ENCODE measurements at regions not wholly inside any gene's neighbourhood (a gene's known extent, or its start where the extent isn't known, plus 50 kb on each side); places are given as distances from the start of the nearest gene placed in this dataset.
"Not testable (repeated sequence)": the region's sequence is repeated elsewhere in the genome, so short reads cannot be mapped to it uniquely, and the experiment has no call there.

- not testable (repeated sequence) for DNase-seq (ENCODE audit: low spot score)
Measured at GRCh38 chr16:29234536-29235275, 171.8 kb downstream of the NPIPB11 start.

DNA sequence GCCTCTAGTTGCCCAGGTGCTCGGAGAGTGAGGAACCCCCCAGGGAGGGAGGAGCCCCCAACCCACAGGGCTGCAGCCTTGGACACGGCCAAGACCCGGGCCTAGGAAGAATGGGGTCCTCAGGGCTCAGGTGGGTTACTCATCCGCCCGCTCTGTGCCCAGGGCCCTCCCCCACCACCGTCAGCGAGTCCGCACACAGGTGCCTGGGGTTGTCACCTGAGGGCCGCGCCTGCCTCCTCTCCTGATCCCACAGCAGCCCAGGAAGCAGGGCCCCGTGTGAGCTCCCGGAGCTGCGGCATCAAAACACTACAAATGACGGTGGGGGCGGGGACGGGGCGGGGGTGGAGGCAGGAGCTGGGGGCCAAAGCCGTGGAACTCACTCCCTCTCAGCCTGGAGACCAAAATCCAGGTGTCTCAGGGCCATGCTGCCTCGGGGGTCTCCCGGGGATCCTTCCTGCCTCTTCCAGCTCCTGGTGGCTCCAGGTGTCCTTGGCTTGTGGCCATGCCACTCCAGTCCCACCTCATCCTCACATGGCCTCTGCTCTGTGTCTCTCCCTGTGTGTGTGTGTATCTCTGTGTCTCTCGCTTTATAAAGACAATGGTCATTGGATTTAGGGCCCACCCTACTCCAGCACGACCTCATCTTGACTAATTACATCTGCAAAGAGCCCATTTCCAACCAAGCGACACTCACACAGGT is 172.7 kb downstream of the NPIPB11 start:
- DNase-seq (ENCODE audit: low spot score): not testable (repeated sequence)

GRCh38 chr16:29232811-29233704 is 173.5 kb downstream of the NPIPB11 start:
- no peak for DNase-seq (ENCODE audit: low spot score)

GRCh38 chr16:29232160-29232705 is 174.3 kb downstream of the NPIPB11 start:
- not testable (repeated sequence) for DNase-seq (ENCODE audit: low spot score)

DNA sequence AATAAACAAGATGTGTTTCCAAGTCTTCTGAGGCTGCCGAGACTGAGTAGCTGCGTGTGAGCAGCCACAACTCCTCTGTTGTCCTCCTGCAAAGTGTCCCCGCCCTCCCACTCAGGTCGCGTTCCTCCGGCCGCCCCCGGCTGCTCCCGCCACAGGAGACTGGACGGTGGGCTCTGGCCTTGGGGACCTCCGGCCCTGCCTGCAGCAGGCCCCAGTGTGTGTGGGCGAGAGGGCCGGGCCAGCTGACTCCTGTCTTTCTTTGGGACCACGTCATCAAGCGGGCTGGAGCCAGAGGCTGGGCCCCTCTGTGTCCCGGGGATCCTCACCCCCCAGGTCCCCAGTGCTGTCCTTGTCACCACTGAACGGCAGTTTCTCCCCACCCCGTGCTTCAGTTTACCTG is 175.3 kb downstream of the NPIPB11 start:
- no peak for DNase-seq (ENCODE audit: low spot score)

DNA sequence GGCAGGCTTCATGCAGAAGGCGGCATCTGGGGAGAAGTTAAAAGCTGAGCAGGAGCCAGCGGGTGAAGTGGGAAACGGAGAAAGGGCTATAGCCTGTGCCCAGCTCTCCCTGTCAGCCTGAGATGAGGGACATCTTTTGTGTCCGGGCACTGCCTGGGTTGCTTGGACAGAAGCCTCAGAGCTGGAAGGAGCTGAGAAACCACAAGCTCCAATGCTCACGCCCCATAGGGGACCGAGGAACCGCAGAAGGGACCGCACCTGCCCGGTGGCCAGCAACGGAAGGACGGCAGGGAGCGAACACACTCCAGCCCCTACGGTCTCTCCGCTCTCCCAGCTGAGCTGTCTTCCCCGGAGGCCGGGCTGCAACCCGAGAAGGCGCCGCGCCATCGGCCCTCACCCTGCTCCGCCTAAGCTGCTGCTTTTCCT is 175.8 kb downstream of the NPIPB11 start:
- no peak for DNase-seq (ENCODE audit: low spot score)

DNA sequence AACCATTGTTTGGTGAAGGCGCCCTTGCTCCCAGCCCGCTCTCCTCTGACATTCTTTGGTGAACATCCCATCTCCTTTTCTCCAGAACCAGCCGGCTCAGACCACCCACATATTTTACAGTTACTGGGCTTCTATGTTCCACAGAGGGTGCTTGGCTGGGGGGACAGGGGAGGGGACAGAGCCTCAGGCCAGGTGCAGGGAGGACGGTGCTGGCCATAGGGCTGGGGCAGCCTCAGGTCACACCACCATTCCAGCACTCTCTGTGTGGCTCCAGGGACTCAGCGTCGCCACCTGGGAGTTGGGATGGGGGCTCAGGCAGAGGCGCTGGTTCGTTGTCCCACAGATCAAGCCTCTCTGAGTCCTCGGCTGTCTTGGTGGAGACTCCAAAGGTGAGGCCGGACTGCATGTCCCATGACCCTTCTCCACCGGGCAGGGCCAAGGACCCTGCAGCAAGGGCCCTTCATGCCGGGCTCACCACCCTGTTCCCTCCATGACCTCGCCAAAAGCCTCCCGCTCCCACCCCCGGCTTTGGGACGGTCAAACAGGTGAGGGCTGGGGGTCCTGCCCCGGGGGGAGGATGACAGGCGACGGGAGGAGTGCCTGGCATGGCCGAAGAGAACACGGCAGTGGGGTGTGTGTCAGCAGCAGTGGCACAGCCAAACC is 176.4 kb downstream of the NPIPB11 start:
- DNase-seq (ENCODE audit: low spot score): not testable (repeated sequence)

GRCh38 chr16:29229616-29230005 is 176.9 kb downstream of the NPIPB11 start:
- not testable (repeated sequence) for DNase-seq (ENCODE audit: low spot score)

DNA sequence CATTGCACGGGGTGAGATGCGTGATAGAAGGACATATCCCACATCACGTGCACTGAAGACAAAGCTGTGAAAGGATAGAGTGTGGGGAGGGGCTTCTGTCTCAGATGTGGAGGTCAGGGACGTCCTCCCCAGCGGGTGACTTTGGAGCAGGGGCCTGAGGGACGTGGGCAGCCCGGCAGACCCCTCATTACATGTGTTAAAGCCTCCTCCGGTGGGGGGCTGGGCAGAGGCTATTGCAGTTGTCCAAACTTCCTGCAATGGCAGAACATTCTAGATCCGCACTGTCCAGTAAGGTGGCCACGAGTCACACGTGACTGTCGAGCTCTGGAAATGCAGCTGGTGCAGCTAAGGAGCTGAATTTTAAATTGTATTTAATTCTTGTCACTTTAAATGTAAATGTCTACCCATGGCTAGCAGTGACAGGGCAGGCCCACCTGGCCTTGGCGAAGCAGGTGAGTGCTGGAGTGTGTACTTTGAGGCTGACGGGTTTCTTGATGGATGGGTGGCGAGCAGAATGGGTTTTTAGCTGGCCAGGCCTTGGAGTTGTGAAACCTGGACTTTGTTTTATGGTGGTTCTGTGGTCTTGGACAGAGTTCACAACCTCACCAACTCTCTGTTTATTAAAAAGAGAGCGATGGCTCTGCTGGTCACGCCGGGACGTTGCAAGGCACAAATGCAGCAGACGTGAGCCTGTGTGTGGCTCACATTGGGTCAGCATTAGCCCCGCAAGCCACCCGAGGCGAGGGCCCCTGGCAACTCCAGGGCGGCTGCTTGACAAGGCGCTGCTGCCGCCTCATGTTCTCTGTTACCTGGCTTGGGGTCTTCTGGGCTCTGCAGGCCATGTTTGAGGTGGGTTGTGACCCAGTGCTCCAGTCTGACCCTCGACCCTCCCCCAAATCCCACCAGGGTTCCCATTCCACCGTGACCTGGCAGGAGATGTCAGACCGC is 177.6 kb downstream of the NPIPB11 start:
- DNase-seq (ENCODE audit: low spot score): not testable (repeated sequence)

- peak; percentile 47 for DNase-seq (ENCODE audit: low spot score)
Measured at GRCh38 chr16:29227751-29228663, 178.5 kb downstream of the NPIPB11 start.

GRCh38 chr16:29226782-29227181 is 179.7 kb downstream of the NPIPB11 start:
- DNase-seq (ENCODE audit: low spot score): no peak

GRCh38 chr16:29224675-29225074 is 181.8 kb downstream of the NPIPB11 start:
- DNase-seq (ENCODE audit: low spot score): not testable (repeated sequence)

DNA sequence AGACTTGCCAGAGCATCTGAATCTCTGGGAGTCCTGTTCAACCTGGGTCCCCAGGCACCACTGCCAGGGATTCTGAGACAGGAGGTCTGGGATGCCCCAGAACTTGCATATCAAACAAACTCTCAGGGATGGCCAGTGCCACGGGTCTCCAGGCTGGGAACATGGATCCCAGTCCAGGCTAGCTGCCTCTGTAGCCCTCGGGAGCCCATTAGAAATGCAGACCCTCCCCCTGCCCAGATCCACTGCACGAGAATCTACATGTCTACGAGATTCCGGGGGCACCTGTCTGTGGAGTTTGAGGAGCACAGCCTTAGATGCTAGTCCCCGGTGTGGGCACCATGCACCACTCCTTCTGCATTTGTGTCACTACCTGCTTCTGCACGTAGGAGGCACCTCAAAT is 183.9 kb downstream of the NPIPB11 start:
- DNase-seq (ENCODE audit: low spot score): not testable (repeated sequence)

- not testable (repeated sequence) for DNase-seq (ENCODE audit: low spot score)
Measured at GRCh38 chr16:29222008-29222407, 184.5 kb downstream of the NPIPB11 start.

- DNase-seq (ENCODE audit: low spot score): not testable (repeated sequence)
Measured at GRCh38 chr16:29221281-29221955, 185.1 kb downstream of the NPIPB11 start.

DNA sequence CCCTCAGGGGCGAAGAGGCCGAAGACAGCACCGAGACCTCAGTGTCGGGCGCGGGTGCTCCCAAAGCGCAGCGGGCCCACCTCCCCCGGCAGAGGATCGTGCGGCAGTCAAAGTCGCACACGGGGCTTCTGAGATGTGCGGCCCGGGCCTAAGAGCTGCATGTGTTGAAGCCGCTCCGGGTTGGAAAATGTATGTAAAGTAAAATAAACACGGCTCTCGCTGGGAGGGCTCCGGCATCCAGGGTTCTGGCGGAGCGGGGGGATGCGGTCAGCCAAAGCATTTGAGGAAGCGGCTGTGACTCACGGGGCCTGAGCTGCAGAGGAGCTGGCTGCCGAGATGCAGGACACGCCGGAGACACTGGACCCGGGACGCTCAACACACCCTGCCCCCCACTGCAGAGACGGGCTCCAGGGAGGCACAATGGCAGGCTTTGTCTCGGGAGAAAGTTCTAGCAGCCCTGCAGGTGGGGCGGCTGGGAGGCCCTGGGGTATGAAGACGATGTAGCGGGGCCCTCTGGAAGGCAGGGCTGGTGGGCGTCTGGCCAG is 185.8 kb downstream of the NPIPB11 start:
- not testable (repeated sequence) for DNase-seq (ENCODE audit: low spot score)

DNA sequence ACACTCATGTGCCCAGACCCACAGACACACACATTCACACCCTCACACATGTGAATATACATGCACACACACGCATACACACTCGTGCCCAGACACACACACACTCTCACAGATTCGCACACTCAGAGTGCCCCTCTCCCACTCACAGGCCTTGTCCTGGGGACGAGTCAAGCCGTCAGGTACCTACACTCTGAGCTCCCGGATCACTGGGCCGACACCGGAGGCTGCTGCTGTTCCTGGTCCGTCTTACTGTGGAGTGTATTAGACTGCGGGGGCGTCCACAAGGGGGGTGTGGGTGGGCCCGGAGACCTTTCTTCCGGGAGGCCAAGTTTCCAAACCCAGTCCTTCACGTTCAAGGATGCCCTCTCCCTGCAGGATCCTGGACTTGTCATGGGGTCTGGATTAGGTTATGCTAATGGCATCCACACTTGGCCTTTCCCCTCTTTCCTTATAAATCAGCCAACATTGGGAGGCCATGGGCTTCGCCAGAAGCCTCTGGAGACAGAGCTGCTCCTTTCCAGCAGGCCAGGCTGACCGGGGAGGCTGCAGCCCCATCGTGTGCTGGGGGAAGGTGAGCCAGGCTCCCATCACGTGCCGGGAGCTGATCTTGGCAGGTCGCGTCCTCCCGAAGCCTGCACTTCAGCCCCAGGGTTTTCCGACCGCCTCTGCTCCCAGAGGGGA is 186.4 kb downstream of the NPIPB11 start:
- DNase-seq (ENCODE audit: low spot score): not testable (repeated sequence)

- DNase-seq (ENCODE audit: low spot score): not testable (repeated sequence)
Measured at GRCh38 chr16:29219562-29219961, 186.9 kb downstream of the NPIPB11 start.

Data from globus pallidus (tissue), 1 donor.